IPS-11a (cell line): ENCODE measurements at regions not wholly inside any gene's neighbourhood (a gene's known extent, or its start where the extent isn't known, plus 50 kb on each side); places are given as distances from the start of the nearest gene placed in this dataset.
"Not testable (repeated sequence)": the region's sequence is repeated elsewhere in the genome, so short reads cannot be mapped to it uniquely, and the experiment has no call there.

Experiments used
- H3K4me3 ChIP-seq: one replicate; pipeline ENCODE4 v1.5.1; 2013; ENCODE audit warnings: low read depth, low read length, control low read depth

DNA sequence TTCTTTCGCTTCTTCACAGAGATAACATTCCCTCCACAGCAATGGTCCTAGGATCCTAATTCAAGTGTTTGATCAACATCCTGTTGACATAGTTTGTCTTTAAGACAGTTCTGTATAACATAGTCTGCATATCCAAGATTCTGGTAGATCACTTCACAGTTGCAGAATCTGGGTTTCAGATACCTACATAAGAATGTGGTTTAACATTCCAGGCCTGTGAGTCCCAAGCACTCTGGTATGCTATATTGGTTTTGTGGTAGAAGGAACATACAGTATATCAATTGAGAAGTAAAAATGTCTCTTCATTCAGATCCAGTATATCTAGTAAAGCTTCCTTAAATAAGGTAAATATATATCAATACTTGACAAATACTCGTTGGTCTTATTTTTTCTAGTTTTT lies 914.2 kb upstream of the CDH6 start:
- H3K4me3 ChIP-seq: no peak overlapping the region

DNA sequence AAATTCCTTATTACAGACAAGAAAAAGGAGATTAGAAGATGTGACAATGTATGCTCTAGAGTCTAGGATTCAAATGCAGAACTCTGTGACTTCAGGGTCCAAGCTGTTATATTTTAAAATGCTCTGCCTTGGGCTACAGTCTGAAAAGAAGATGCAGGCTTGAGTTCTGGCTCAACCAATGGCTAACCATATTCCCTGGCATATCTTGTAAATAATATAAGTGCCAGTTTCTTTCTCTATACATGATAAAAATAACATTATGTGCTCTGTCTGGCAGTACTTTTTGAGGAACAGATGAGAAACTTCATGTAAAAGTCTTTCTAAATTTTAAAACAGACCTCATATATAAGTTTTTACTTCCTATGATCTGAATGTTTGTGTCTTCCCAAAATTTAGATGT lies 926.5 kb upstream of the CDH6 start:
- no peak overlapping the region for H3K4me3 ChIP-seq

DNA sequence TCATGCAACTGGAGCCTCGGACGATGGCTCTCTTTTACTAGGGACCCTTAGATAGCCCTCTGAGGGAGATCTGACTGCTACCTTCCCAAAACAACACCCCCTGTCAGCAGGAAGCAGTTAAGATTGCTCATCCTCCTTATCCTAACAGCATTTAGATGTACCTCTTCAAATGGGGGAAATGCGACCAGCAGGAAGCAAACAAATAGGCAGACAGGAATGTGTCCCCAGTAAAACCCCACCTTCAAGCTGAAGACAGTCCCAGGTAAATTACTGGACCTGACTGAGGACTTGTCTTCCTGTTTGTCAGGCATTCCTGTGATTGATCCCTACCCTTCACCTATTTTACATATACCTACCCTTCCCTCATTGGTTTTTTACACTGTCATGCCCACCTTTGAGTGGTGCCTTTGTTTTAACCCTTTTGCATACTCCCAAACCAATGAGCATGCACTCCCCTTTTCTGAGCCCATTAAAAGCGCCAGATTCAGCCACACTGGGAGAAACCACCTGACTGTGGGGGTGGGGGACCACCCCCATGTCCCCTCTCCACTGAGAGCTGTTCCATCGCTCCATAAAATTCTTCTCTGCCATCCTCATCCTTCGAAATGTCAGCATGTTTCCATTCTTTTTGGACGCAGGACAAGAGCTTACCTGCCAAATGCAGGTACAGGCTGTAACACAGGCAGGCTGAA lies 954.0 kb upstream of the CDH6 start:
- no peak overlapping the region for H3K4me3 ChIP-seq

DNA sequence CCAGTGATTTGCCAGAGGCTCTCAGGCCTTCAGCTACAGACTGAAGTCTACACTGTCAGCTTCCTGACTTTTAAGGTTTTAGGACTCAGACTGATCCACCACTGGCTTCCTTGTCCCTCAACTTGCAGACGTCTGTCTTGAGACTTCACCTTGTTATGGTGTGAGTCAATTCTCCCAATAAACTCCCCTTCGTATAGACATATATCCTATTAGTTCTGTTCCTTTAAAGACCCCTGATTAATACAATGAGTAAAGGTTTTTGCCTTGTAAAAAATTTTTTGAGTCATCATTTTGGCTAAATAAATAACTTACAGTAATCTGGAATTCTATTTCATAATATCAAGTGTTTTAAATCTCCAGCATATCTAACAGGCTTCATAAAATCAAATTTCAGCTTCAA lies 956.3 kb upstream of the CDH6 start:
- no peak overlapping the region for H3K4me3 ChIP-seq

DNA sequence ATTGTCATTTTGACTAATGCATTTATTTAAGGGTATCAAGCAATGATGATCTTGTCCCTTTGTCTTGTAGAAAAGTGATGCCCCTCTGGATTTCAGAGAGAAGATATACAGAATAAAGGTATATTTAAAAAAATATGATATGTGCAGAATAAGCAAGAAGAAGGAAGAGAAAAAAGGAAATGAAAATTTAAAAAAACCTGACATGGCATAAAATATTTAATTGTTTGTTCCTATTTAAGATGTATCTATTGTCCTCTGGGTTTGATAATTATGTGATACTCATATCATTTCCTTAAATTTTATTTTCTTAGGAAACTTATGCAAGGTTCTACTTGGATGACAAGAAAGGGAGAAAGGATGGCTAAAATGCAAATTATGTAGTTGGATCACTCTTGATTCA lies 983.7 kb upstream of the CDH6 start:
- no peak overlapping the region for H3K4me3 ChIP-seq

DNA sequence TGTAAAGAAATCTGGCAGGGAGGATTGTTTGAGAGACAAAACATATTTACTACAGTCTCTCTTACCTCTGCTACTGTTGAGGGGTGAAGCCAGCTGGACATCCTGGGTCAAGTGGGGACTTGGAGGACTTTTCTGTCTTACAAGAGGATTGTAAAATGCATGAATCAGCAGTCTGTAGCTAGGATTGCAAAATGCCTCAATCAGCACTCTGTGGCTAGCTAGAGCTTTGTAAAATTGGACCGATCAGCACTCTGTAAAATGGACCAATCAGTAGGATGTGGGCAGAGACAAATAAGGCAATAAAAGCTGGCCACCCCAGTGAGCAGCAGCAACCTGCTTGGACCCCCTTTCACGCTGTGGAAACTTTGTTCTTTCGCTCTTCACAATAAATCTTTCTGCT lies 995.8 kb upstream of the CDH6 start:
- no peak overlapping the region for H3K4me3 ChIP-seq

DNA sequence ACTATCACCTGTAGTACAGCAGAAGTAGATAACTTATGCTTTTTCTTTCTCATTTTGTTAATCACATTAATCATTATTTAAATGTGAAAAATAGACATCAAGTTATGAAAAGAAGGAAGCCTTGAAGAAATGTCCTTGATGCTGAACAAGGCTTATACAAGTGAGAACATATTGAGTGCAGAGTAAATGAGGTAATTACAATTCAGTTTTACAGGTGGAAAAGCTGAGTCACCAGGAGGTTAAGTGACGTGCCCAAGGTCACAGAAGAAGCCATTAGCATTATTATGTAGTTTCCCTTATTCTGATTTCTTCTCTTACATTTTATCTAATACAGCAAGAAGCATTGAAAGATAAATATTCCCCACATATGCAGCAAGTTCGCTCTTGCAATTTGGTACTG lies 998.5 kb upstream of the CDH6 start:
- H3K4me3 ChIP-seq: no peak overlapping the region

DNA sequence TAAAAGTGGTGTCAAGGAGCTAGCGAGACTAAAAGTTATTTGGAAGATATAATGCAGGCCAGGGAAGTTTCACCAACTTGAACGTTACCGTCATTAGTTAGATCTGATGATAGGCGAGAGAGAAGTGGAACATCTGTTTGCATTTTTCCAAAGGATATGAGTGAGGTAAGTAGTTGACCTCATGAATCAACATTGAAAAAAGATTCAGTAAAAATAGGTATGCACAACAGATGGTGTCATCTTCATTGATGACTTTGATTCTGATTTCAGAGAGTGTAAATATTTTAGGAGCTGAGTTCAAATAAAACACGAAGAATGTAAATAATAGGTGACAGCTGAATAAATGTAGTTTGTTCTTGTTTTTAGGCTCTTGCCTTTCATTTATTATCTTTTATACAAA lies 998.9 kb upstream of the CDH6 start:
- no peak overlapping the region for H3K4me3 ChIP-seq

DNA sequence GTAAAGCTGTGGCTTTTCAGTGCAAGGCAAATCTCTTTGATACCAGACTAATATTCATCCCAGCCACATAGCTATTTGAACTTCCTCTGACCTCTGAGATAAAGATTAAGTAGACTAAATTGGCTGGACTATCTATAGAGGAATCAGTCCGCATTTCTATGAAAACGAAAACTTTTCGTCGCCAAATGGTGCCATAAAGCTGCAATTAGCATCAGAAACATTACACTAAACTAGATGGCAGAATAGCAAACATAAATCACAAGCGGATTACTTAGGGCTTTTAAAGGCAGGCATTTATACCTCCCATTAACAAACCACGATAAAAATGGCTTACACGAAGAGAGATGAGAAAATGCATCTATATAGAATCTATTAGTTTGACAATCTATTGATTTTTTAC lies 1009.7 kb upstream of the CDH6 start:
- no peak overlapping the region for H3K4me3 ChIP-seq

DNA sequence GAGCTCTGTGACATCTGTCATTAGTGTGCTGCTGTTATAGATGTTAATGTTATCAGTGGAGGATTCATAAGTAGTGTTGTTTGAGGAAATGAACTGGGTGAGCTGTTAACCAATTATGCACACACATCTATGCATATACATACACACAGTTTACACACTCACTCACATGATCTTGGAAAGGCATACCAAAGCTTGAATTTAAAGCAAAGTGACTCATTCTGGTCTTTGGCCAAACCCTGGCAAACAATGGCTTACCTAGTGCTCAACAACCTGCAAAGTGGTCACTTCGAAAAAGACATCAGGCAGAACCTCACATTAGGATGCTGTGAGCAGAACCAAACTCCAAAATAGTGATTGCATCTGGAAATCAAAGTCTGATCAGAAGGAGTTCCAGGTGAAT lies 1037.3 kb upstream of the CDH6 start:
- no peak overlapping the region for H3K4me3 ChIP-seq

DNA sequence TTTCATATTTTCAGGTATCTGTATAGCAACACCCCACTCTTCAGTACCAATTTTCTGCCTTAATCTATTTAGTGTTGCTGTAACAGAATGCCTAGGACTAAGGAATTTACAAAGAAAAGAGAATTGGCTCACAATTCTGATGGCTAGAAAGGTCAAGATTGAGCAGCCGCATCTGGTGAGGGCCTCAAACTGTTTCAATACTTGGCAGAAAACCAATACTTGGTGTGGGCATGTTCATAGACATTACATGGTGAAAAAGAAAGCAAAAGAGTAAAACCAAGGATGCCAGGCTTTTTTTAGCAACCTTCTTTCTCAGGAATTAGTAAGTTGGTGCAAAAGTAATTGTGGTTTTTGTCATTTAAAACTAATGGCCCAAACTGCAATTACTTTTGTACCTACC lies 1041.1 kb upstream of the CDH6 start:
- H3K4me3 ChIP-seq: no peak overlapping the region

DNA sequence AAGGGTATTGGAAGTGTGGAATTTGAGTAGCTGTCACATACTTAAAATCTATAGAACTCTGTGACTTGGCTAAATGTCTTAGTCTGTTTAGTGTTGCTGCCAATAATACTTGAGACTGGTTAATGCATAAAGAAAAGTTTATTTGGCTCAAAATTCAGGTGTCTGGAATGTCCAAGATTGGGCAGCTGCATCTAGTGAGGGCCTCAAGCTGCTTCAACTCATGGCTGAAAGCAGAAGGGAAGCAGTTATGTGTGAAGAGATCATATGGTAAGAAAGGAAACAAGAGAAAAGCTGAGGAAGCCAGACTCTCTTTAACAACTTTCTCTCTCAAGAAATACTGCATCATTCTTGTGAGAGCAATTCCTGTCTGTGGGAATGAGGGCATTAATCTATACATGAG lies 1043.3 kb upstream of the CDH6 start:
- no peak overlapping the region for H3K4me3 ChIP-seq

DNA sequence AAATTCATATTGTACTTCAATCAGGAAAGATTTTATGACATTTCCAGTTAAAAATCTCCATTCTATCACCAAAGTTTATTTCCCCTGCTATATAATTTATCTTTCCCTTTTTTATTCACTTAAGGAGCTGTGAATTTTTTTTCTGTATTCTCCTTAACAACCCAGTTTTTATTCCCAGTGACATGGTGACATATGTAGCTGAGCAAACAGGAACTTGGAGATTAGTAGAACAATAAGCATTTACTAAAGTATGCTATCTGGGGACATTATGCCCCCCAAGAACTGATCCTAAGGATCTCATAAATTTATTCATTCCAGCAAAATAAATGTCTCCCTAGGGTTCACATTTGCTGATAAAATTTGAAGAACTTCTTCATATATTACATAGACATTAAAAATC lies 1044.0 kb upstream of the CDH6 start:
- H3K4me3 ChIP-seq: no peak overlapping the region

DNA sequence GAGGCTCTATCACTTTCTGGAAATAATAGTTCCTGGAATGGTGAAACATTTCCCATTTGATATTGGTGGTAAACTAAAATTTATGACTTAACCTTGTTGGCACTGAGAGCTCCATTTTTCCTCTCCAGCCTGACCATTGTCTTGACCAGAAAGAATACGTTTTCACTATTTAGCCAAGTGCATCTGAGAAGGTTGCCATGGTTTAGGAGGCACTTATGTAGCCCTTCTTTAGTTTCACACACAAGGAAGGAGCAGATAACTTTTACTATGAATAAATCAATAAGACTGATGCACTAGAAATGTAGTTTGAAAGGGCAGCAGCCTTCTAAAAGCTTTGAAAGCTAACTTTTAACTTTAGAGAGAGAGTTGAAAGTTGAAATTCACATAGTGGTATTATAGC lies 1045.5 kb upstream of the CDH6 start:
- no peak overlapping the region for H3K4me3 ChIP-seq

DNA sequence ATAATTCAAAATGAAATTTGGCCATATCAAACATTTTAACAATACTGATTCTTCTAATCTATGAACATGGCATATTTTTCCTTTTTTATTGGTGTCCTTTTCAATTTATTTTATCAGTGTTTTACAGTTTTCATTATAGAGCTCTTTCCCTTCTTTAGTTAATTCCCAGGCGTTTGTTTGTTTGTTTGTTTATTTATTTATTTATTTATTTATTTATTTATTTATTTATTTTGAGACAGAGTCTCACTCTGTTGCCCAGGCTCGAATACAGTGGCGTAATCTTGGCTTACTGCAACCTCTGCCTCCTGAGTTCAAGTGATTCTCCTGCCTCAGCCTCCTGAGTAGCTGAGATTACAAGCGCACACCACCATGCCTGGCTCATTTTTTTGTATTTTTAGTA lies 1049.4 kb upstream of the CDH6 start:
- not testable (repeated sequence) for H3K4me3 ChIP-seq

DNA sequence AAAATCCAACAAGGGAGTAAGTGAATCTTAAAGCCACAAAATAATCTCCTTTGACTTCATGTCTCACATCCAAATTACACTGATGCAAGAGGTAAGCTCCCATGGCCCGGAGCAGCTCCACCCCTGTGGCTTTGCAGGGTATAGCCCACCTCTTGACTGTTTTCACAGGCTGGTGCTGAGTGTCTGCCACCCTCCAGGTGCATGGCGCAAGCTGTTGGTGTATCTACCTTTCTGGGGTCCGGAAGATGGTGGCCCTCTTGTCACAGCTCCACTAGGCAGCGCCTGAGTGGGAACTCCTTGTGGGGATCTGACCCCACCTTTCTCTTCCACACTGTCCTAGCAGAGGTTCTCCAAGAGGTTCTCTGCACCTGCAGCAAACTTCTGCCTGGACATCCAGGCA lies 1051.1 kb upstream of the CDH6 start:
- no peak overlapping the region for H3K4me3 ChIP-seq

DNA sequence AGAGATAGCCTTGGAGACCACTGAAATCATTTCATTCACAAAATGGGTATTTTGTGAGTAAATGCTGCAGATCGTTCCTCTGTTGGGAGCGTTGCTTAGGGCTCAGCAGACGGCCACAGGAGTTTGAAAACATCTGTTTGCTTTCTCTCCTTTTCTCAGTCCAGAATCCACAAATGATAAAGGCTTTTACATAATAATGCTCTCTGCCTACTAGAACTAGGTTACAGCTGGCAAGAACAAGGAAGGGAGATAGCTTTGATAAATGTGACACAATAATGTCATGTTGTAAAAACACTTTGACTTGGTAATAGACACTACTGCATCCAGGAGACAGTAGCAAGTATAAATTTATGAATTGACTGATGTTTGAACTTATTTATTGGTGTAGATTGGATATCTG lies 1072.4 kb upstream of the CDH6 start:
- H3K4me3 ChIP-seq: no peak overlapping the region

DNA sequence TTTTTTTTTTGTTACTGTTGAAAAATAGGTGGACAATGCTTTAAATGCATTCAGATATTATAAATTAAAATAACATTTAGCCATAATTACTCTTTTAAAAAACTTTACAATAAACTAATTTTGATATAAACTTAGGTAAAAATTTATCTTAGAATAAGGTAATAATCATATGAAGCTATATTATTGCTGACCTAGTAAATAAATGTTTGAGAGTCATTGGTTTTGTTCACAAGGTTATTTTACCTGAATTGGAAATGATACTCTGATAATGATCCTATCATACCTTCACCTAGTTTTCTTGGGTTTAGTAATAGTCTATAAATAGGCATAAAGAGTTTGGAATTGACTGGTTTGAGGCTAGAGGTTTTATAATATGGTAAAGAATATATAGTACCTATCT lies 1076.4 kb upstream of the CDH6 start:
- H3K4me3 ChIP-seq: no peak overlapping the region

DNA sequence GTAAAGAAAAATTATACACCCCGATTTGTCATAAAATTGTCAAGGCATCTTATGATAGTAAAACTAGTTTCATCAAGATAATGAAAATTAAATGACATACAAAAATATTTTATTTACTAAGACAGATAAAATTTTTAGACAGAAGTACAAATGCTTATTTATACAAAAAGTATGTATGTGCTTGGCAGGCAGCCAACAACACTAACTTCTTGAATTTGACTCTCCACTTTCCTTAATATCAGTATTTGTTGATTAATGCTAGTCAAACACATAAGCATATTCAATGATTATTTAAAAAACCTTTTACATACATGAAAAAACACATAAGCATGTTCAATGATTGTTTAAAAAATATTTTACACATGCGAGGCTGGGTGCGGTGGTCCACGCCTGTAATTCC lies 1079.9 kb upstream of the CDH6 start:
- H3K4me3 ChIP-seq: no peak overlapping the region

DNA sequence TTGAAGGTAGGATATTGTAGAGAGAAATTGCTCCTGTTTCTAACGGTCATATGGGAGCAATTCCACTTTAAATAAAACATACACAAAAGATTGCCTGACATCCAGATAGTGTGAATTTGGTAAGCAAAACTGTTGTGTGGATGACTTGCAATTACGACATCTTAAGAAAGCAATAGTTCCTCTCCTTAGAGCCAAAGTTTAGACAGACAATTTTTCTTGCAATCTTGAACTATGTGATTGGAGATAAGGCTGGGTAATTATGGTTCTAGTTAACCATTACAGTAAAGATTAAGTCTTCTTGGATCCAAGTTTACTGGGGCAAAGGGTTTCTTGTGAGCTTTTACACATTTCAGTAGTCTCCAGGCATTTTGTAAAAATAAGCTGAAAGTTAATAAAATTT lies 1080.6 kb upstream of the CDH6 start:
- no peak overlapping the region for H3K4me3 ChIP-seq

DNA sequence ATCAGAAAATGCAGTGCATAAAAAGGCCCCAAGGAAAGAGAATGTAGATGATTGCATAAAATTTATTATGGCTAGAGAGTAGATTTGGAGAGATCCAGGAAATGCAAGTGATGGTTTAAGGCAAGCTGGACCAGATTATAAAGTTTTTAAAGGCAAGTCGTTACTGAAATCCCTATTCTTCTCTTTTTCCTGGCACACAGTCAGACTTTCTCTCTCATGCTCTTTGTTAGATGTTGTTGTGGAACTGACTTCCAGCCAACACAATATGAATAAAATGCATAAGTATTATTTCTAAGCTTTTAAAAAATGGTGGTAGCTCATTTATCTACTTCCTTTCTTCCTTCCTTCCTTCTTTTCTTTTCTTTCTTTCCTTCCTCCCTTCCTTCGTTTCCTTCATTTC lies 1085.4 kb upstream of the CDH6 start:
- no peak overlapping the region for H3K4me3 ChIP-seq

DNA sequence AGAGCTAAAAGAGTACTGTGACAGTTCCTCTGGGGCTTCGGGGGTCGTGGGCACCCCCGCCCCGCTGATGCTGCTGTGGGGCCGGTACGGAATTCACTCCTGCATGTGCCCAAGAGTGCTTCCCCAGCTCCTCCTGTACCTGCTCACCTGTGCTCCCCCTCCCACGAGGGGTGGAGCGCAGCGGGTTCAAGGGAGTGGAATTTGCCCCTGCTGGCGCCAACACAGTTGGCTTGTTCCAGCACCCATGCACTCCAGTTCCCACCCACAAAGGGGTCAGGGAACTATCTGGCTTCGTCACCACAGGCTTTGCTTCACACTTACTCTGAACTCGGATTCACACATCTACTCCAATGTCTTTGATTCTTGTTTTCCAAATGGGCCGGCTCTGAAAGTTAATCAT lies 1086.9 kb upstream of the CDH6 start:
- H3K4me3 ChIP-seq: no peak overlapping the region

DNA sequence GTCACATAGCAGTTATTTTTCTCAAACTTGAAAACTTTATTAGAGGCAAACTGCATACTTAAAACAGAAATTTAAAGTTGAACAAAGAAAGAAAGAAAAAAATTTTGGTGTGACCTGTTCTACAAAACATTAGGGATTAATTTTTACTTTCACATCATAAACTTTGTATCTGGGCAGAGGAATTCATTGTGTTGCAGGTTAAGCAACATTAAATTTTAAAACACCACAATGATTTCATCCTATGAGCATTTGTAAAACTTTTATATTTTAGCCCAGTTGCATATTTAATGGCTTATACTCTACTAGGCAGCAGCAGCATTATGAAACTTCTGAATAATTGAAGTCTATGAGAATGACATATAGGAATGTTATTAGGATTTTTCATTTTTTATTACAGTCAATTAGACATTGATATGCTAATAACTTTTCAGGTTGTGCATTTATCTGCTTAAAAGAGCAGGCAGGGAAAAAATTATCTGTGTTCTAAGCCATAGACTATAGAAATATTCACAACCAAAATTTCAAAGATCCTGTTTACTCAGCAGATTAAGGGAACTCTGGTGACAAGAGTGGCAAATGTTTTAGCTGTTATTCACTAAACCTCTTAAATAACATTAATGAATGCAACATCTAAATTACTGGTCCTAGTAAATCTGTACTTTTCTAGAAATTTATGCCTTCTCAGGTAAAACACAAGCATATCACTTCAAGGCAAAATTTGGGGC lies 1088.5 kb upstream of the CDH6 start:
- no peak overlapping the region for H3K4me3 ChIP-seq
